ENCODE measurements at regions not wholly inside any gene's neighbourhood (a gene's known extent, or its start where the extent isn't known, plus 50 kb on each side); places are given as distances from the start of the nearest gene placed in this dataset.

- H3K4me2 ChIP-seq (ENCODE audit: control insufficient read depth, extremely low read depth, insufficient read depth, low read depth, low read length), result no peak overlapping the region
- no peaks in the 10 kb centered on the region for H3K9me1 ChIP-seq (ENCODE audit: control insufficient read depth, extremely low read depth, insufficient read depth, low read length)
- H3K4me3 ChIP-seq (ENCODE audit: control insufficient read depth in 2 of 3, extremely low read depth in 1 of 3, insufficient read depth in 2 of 3, low read depth in 1 of 3, low read length in 3 of 3), result no peak overlapping the region
- H4K20me1 ChIP-seq (ENCODE audit: control insufficient read depth, extremely low read depth, insufficient read depth, low read length), result no peaks in the 10 kb centered on the region
- H3K27ac ChIP-seq (ENCODE audit: control insufficient read depth, insufficient read depth, low read length), result no peak overlapping the region
- no peak overlapping the region for H3K9ac ChIP-seq (ENCODE audit: control insufficient read depth, extremely low read depth, insufficient read depth, low read length)
- H3K27me3 ChIP-seq (ENCODE audit: control insufficient read depth, extremely low read depth, insufficient read depth, low read length), result no peaks in the 10 kb centered on the region
- DNase-seq (ENCODE audit: low read depth, low spot score) (no peak), FAIRE-seq (no peak)
- H3K9me3 ChIP-seq (ENCODE audit: control insufficient read depth, low read depth, low read length), result no peaks in the 10 kb centered on the region
- dilution Hi-C loops (cut with MboI; ENCODE audit: extremely low pct_ligation_motif_present, low sequenced_read_pairs), result no loop called here
- H3K4me1 ChIP-seq (ENCODE audit: control insufficient read depth, extremely low read depth, insufficient read depth, low read length), result no peaks in the 10 kb centered on the region
- TF ChIP-seq EZH2 (IDR thresholded peaks at IDR 0.05; ENCODE audit: low read length) (no peak), CTCF (optimal IDR thresholded peaks at IDR 0.05 in 1 of 3, IDR thresholded peaks at IDR 0.05 in 1 of 3, conservative IDR thresholded peaks at IDR 0.05 in 1 of 3; ENCODE audit: extremely low read depth in 1 of 3, insufficient read depth in 2 of 3, low read length in 3 of 3) (no peak)
- no peaks in the 10 kb centered on the region for H3K79me2 ChIP-seq (ENCODE audit: control insufficient read depth, insufficient read depth, low read length)
- no peak overlapping the region for H2AFZ ChIP-seq (ENCODE audit: control insufficient read depth, low read length)
- no peaks in the 10 kb centered on the region for H3K36me3 ChIP-seq (ENCODE audit: control insufficient read depth in 2 of 2, extremely low read depth in 1 of 2, insufficient read depth in 2 of 2, low read length in 2 of 2)
Observed at GRCh38 chr18:10386956-10387355, 67.5 kb upstream of the APCDD1 start.

GRCh38 chr18:10387399-10387798 lies 67.0 kb upstream of the APCDD1 start:
- no peak for FAIRE-seq
- Histone ChIP-seq H3K4me3 (ENCODE audit: control insufficient read depth in 2 of 3, extremely low read depth in 1 of 3, insufficient read depth in 2 of 3, low read depth in 1 of 3, low read length in 3 of 3) (no peak overlapping the region), H3K4me2 (ENCODE audit: control insufficient read depth, extremely low read depth, insufficient read depth, low read depth, low read length) (no peak overlapping the region), H3K9me3 (ENCODE audit: control insufficient read depth, low read depth, low read length) (no peaks in the 10 kb centered on the region), H3K79me2 (ENCODE audit: control insufficient read depth, insufficient read depth, low read length) (no peaks in the 10 kb centered on the region), H3K27me3 (ENCODE audit: control insufficient read depth, extremely low read depth, insufficient read depth, low read length) (no peaks in the 10 kb centered on the region), H4K20me1 (ENCODE audit: control insufficient read depth, extremely low read depth, insufficient read depth, low read length) (no peaks in the 10 kb centered on the region), H3K9me1 (ENCODE audit: control insufficient read depth, extremely low read depth, insufficient read depth, low read length) (no peaks in the 10 kb centered on the region), H3K36me3 (ENCODE audit: control insufficient read depth in 2 of 2, extremely low read depth in 1 of 2, insufficient read depth in 2 of 2, low read length in 2 of 2) (no peaks in the 10 kb centered on the region), H2AFZ (ENCODE audit: control insufficient read depth, low read length) (no peak overlapping the region), H3K27ac (ENCODE audit: control insufficient read depth, insufficient read depth, low read length) (no peak overlapping the region), H3K9ac (ENCODE audit: control insufficient read depth, extremely low read depth, insufficient read depth, low read length) (no peak overlapping the region), H3K4me1 (ENCODE audit: control insufficient read depth, extremely low read depth, insufficient read depth, low read length) (no peaks in the 10 kb centered on the region)
- DNase-seq (ENCODE audit: low read depth, low spot score), result no peak
- no peak for TF ChIP-seq EZH2 (IDR thresholded peaks at IDR 0.05; ENCODE audit: low read length)
- TF ChIP-seq CTCF (optimal IDR thresholded peaks at IDR 0.05 in 1 of 3, IDR thresholded peaks at IDR 0.05 in 1 of 3, conservative IDR thresholded peaks at IDR 0.05 in 1 of 3; ENCODE audit: extremely low read depth in 1 of 3, insufficient read depth in 2 of 3, low read length in 3 of 3), result no peak
- dilution Hi-C loops (cut with MboI; ENCODE audit: extremely low pct_ligation_motif_present, low sequenced_read_pairs), result no loop called here

Measured in keratinocyte (primary cell).